H1 (cell line): ENCODE measurements at regions not wholly inside any gene's neighbourhood (a gene's known extent, or its start where the extent isn't known, plus 50 kb on each side); places are given as distances from the start of the nearest gene placed in this dataset.

Experiments
- CTCF ChIA-PET: fragments of 300-600 bp; sonication (Branson Sonifier 250); formaldehyde crosslinking; loops from one replicate; lab custom pipeline; 2021; ENCODE audit not compliant: partially characterized antibody; lab: Charles Lee
- POLR2A ChIA-PET: fragments of 300-600 bp; sonication (Branson Sonifier 250); formaldehyde crosslinking; loops from one replicate; lab custom pipeline; 2021; ENCODE audit warnings: inconsistent platforms; ENCODE audit not compliant: partially characterized antibody; lab: Charles Lee
- DNase-seq, 2 experiments: peaks; one replicate each; pipeline versions ENCODE4 v3.0.0 to v3.0.0-alpha.2; 2010 to 2022; ENCODE audit warnings: low spot score in 2 of 2, low read depth in 1 of 2, mixed read lengths in 1 of 2
- FAIRE-seq: peaks from 2 replicates; lab custom pipeline; 2011; peaks lifted over from hg19 to GRCh38; lab: Jason Lieb, UNC
- H2AFZ ChIP-seq: 2 replicates; pipeline ENCODE4 v1.8.1; 2012; ENCODE audit warnings: low read length, inconsistent platforms
- H2AK5ac ChIP-seq: 2 replicates; pipeline ENCODE4 v1.6.1; 2013; ENCODE audit warnings: low read depth, low read length
- H2BK120ac ChIP-seq: replicated peaks from 2 replicates; pipeline ENCODE3; 2013; ENCODE audit warnings: low read depth, low read length, inconsistent platforms
- H2BK12ac ChIP-seq: 2 replicates; pipeline ENCODE4 v1.6.1; 2013; ENCODE audit warnings: low read depth, low read length
- H2BK15ac ChIP-seq: 2 replicates; pipeline ENCODE4 v1.6.1; 2013; ENCODE audit warnings: low read length
- H2BK20ac ChIP-seq: 2 replicates; pipeline ENCODE4 v1.6.1; 2013; ENCODE audit warnings: low read length
- H2BK5ac ChIP-seq: 2 replicates; pipeline ENCODE4 v1.6.1; 2013; ENCODE audit warnings: low read depth, low read length
- H3K14ac ChIP-seq: 2 replicates; pipeline ENCODE4 v1.6.1; 2013; ENCODE audit warnings: inconsistent platforms; ENCODE audit not compliant: insufficient read length
- H3K18ac ChIP-seq: 2 replicates; pipeline ENCODE4 v1.6.1; 2013; ENCODE audit warnings: low read length; ENCODE audit errors: extremely low read depth
- H3K23ac ChIP-seq: 2 replicates; pipeline ENCODE4 v1.6.1; 2013; ENCODE audit warnings: inconsistent platforms; ENCODE audit not compliant: insufficient read length
- H3K23me2 ChIP-seq: 2 replicates; pipeline ENCODE4 v1.6.1; 2013; ENCODE audit warnings: low read depth, low read length
- H3K27ac ChIP-seq: 2 replicates; pipeline ENCODE4 v1.6.1; 2011; ENCODE audit warnings: low read depth, low read length, inconsistent platforms
- H3K27me3 ChIP-seq, 4 experiments: replicated peaks in 1 of 4; 1 replicate in 1 of 4; 2 replicates in 3 of 4; pipeline versions ENCODE4 v1.6.1 to v1.8.1; 2011 to 2013; ENCODE audit warnings: low read length in 3 of 4, mild to moderate bottlenecking in 3 of 4, inconsistent platforms in 2 of 4, mixed read lengths in 2 of 4, moderate library complexity in 1 of 4; ENCODE audit not compliant: control insufficient read depth in 3 of 4, insufficient read depth in 3 of 4; ENCODE audit errors: extremely low read depth in 1 of 4
- H3K36me3 ChIP-seq, 4 experiments: 2 replicates each; pipeline versions ENCODE4 v1.6.1 to v1.8.1; 2011 to 2013; ENCODE audit warnings: mild to moderate bottlenecking in 4 of 4, low read length in 3 of 4, moderate library complexity in 2 of 4, control low read depth in 1 of 4, inconsistent platforms in 1 of 4; ENCODE audit not compliant: insufficient read depth in 4 of 4, control insufficient read depth in 2 of 4
- H3K4ac ChIP-seq: replicated peaks from 2 replicates; pipeline ENCODE3; 2013; ENCODE audit warnings: low read length, low read depth, mixed read lengths, inconsistent platforms; ENCODE audit not compliant: insufficient read length
- H3K4me1 ChIP-seq, 4 experiments: replicated peaks in 1 of 4; 1 replicate in 1 of 4; 2 replicates in 3 of 4; pipeline versions ENCODE4 v1.6.1 to v1.8.1; 2011 to 2013; ENCODE audit warnings: low read length in 3 of 4, inconsistent platforms in 2 of 4, mixed read lengths in 1 of 4; ENCODE audit not compliant: insufficient read depth in 4 of 4, control insufficient read depth in 3 of 4
- H3K4me2 ChIP-seq, 2 experiments: 2 replicates each; pipeline versions ENCODE4 v1.6.1 to v1.8.1; 2011 to 2013; ENCODE audit warnings: low read depth in 2 of 2, low read length in 2 of 2, control low read depth in 1 of 2, inconsistent platforms in 1 of 2, mild to moderate bottlenecking in 1 of 2; ENCODE audit not compliant: insufficient read depth in 1 of 2
- H3K4me3 ChIP-seq, 4 experiments: fragments of 200-600, 300-600 bp in 1 of 4; sonication (generic), shearing (Covaris generic), sonication (Bioruptor Twin) in 1 of 4; 2 replicates each; pipeline versions ENCODE4 v1.5.1 to v1.8.1; 2011 to 2016; ENCODE audit warnings: low read length in 4 of 4, low read depth in 3 of 4, control low read depth in 2 of 4, inconsistent platforms in 2 of 4, mild to moderate bottlenecking in 2 of 4, mixed read lengths in 1 of 4, moderate library complexity in 1 of 4; ENCODE audit not compliant: insufficient read depth in 2 of 4; ENCODE audit errors: extremely low read depth in 1 of 4
- H3K56ac ChIP-seq: replicated peaks from 2 replicates; pipeline ENCODE3; 2013; ENCODE audit warnings: low read depth, mild to moderate bottlenecking, mixed read lengths, low read length, inconsistent platforms; ENCODE audit not compliant: insufficient read length
- H3K79me1 ChIP-seq: 2 replicates; pipeline ENCODE4 v1.6.1; 2013; ENCODE audit warnings: low read depth, low read length, control low read depth
- H3K79me2 ChIP-seq, 2 experiments: 2 replicates each; pipeline versions ENCODE4 v1.6.1 to v1.8.1; 2012 to 2013; ENCODE audit warnings: low read length in 2 of 2, mild to moderate bottlenecking in 2 of 2, inconsistent platforms in 1 of 2; ENCODE audit not compliant: insufficient read depth in 2 of 2, control insufficient read depth in 1 of 2
- H3K9ac ChIP-seq, 4 experiments: replicated peaks in 1 of 4; 1 replicate in 1 of 4; 2 replicates in 3 of 4; pipeline versions ENCODE4 v1.6.1 to v1.8.1; 2011 to 2013; ENCODE audit warnings: low read depth in 3 of 4, low read length in 3 of 4, control low read depth in 2 of 4, mild to moderate bottlenecking in 2 of 4, moderate library complexity in 2 of 4, inconsistent platforms in 1 of 4; ENCODE audit errors: extremely low read depth in 1 of 4
- H3K9me3 ChIP-seq, 2 experiments: 2 replicates each; pipeline versions ENCODE4 v1.6.1 to v1.8.1; 2012 to 2013; ENCODE audit warnings: mild to moderate bottlenecking in 2 of 2, moderate library complexity in 2 of 2, control low read depth in 1 of 2, inconsistent platforms in 1 of 2, low read depth in 1 of 2, low read length in 1 of 2, mixed read lengths in 1 of 2; ENCODE audit not compliant: insufficient read depth in 2 of 2
- H4K20me1 ChIP-seq, 2 experiments: replicated peaks in 1 of 2; 2 replicates each; pipeline versions ENCODE3 to v1.8.1; 2011 to 2013; ENCODE audit warnings: inconsistent platforms in 2 of 2, low read length in 2 of 2, mild to moderate bottlenecking in 1 of 2; ENCODE audit not compliant: insufficient read depth in 2 of 2, control insufficient read depth in 1 of 2
- H4K5ac ChIP-seq: 2 replicates; pipeline ENCODE4 v1.6.1; 2013; ENCODE audit warnings: low read length, low read depth, mixed read lengths, inconsistent platforms; ENCODE audit not compliant: insufficient read length
- H4K8ac ChIP-seq: 2 replicates; pipeline ENCODE4 v1.8.0; 2013; ENCODE audit warnings: mild to moderate bottlenecking, moderate library complexity, low read length, inconsistent platforms; ENCODE audit not compliant: insufficient read depth; ENCODE audit errors: extremely low read depth
- H4K91ac ChIP-seq: replicated peaks from 2 replicates; pipeline ENCODE3; 2013; ENCODE audit warnings: low read length, mixed read lengths, inconsistent platforms; ENCODE audit not compliant: insufficient read length
- EGR1 ChIP-seq: IDR thresholded peaks from 2 replicates; pipeline ENCODE4 v1.6.1; 2011; ENCODE audit warnings: low read depth, low read length, borderline replicate concordance
- WGBS, 2 experiments: shearing (Covaris generic) in 1 of 2; methylation state at CpG; one replicate each; pipeline versions ENCODE4 v1.1.6 to v1.1.7; 2013 to 2015; ENCODE audit warnings: low lambda C conversion rate in 2 of 2, mixed read lengths in 2 of 2, inconsistent platforms in 1 of 2, low coverage in 1 of 2, missing lambda C conversion rate in 1 of 2; ENCODE audit not compliant: insufficient replicate concordance in 2 of 2, insufficient coverage in 1 of 2, insufficient read length in 1 of 2; ENCODE audit errors: extremely low coverage in 1 of 2, missing lambda C conversion rate in 1 of 2; 5-methylcytosine and 5-hydroxymethylcytosine counted together

DNA sequence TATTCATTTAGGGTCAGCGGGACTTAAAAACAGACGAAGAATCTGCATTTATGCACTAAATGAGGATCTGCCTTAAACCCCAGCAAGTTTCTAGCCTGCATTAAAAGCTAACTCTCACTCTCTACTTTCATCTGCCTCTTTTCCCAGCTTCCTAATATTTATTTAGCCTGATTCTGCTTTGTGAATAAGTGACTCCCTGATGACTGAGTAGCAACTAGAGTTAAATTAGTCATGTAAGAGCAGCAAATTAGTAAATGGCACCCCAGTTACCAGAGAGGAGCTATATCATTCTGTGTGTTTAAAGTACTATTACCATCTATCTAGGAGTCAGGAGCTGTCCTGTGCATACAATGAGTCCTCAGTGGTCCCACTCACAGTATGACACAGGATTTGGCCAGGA lies 391.0 kb upstream of the RORA start:
- Histone ChIP-seq H3K56ac (no peak overlapping the region), H3K9ac (no peak overlapping the region), H2BK5ac (no peak overlapping the region), H4K5ac (no peak overlapping the region), H3K4me1 (no peaks in the 10 kb centered on the region; a peak in 1 of 7 replicates), H2BK15ac (no peak overlapping the region), H3K4me2 (no peak overlapping the region), H3K36me3 (no peaks in the 10 kb centered on the region), H3K23ac (no peak overlapping the region), H2BK120ac (no peak overlapping the region), H3K14ac (no peak overlapping the region), H4K8ac (no peak overlapping the region), H2BK20ac (no peak overlapping the region), H3K27me3 (no peaks in the 10 kb centered on the region; a peak in 2 of 7 replicates), H4K91ac (no peak overlapping the region), H3K18ac (no peak overlapping the region), H3K4me3 (no peak overlapping the region), H3K4ac (no peak overlapping the region), H3K9me3 (0 out of 4 replicates have a peak, but pooled peaks cover 0 to 3% of the 10 kb centered on the region in 2 experiments), H3K79me1 (no peaks in the 10 kb centered on the region), H2BK12ac (no peak overlapping the region), H3K27ac (no peak overlapping the region), H4K20me1 (no peaks in the 10 kb centered on the region), H3K79me2 (no peaks in the 10 kb centered on the region), H2AFZ (no peak overlapping the region), H2AK5ac (no peak overlapping the region), H3K23me2 (no peaks in the 10 kb centered on the region)
- ChIA-PET CTCF (interaction anchor here (0.6 to 6.5 kb wide), 39 partner anchors 7 to 883 kb away, joined by 3 to 51 read pairs (median 4); no protein-coding TSS in a partner anchor), POLR2A (no interaction called here)
- 90% methylated on average over 2 of the region's 2 CpGs; no CpG with 5 or more reads in 1 of the 2 experiments for WGBS, 2 experiments
- no peak for TF ChIP-seq EGR1
- no peak for FAIRE-seq
- no peak for DNase-seq
